Neural cell (in vitro differentiated cells): ENCODE measurements at regions not wholly inside any gene's neighbourhood (a gene's known extent, or its start where the extent isn't known, plus 50 kb on each side); places are given as distances from the start of the nearest gene placed in this dataset.

Experiments used
- H2AFZ ChIP-seq: fragments of 200-600, 300-800 bp; sonication (generic), shearing (Covaris generic); 2 replicates; pipeline ENCODE4 v1.6.0; 2014; ENCODE audit warnings: low read depth, mild to moderate bottlenecking, antibody characterized with exemption, low read length, moderate library complexity
- H3F3A ChIP-seq: fragments of 200-600 bp; shearing (Covaris generic); 2 replicates; pipeline ENCODE4 v1.6.1; 2016; ENCODE audit warnings: mild to moderate bottlenecking, moderate library complexity, mixed read lengths, antibody characterized with exemption, low read length; ENCODE audit not compliant: insufficient read depth, poor library complexity, severe bottlenecking
- H3K27ac ChIP-seq: fragments of 200-600, 300-800 bp; sonication (generic), shearing (Covaris generic); 2 replicates; pipeline ENCODE4 v1.5.1; 2014; ENCODE audit warnings: mild to moderate bottlenecking, low read length, moderate library complexity
- H3K27me3 ChIP-seq: fragments of 300-800, 200-600 bp; sonication (generic), shearing (Covaris generic); 2 replicates; pipeline ENCODE4 v1.6.0; 2014; ENCODE audit warnings: mild to moderate bottlenecking, low read depth, low read length, moderate library complexity; ENCODE audit not compliant: insufficient read depth
- H3K36me3 ChIP-seq: fragments of 300-800, 200-600 bp; sonication (generic), shearing (Covaris generic); 2 replicates; pipeline ENCODE4 v1.5.1; 2014; ENCODE audit warnings: mild to moderate bottlenecking, antibody characterized with exemption, low read length, moderate library complexity; ENCODE audit not compliant: insufficient read depth
- H3K4me2 ChIP-seq: fragments of 300-800, 200-600 bp; sonication (generic), shearing (Covaris generic); 2 replicates; pipeline ENCODE4 v1.6.0; 2014; ENCODE audit warnings: mild to moderate bottlenecking, low read length
- H3K4me3 ChIP-seq: fragments of 300-800, 200-600 bp; sonication (generic), shearing (Covaris generic); 2 replicates; pipeline ENCODE4 v1.5.1; 2014; ENCODE audit warnings: mild to moderate bottlenecking, low read length, moderate library complexity
- H3K79me2 ChIP-seq: fragments of 200-600 bp; shearing (Covaris generic); replicated peaks from 2 replicates; pipeline ENCODE4 v1.6.0; 2014; ENCODE audit warnings: mild to moderate bottlenecking, low read length, moderate library complexity; ENCODE audit not compliant: insufficient read depth
- H3K9ac ChIP-seq: fragments of 300-800, 200-600 bp; sonication (generic), shearing (Covaris generic); 2 replicates; pipeline ENCODE4 v1.6.1; 2016; ENCODE audit warnings: mild to moderate bottlenecking, low read length, mixed read lengths
- H3K9me2 ChIP-seq: fragments of 200-600 bp; shearing (Covaris generic); 2 replicates; pipeline ENCODE4 v1.6.1; 2016; ENCODE audit warnings: mild to moderate bottlenecking, low read length, mixed read lengths; ENCODE audit not compliant: insufficient read depth
- H3K9me3 ChIP-seq: fragments of 200-600, 300-800 bp; sonication (generic), shearing (Covaris generic); 2 replicates; pipeline ENCODE4 v1.6.1; 2016; ENCODE audit warnings: mild to moderate bottlenecking, mixed run types, low read length, moderate library complexity, mixed read lengths
- H4K20me1 ChIP-seq: fragments of 200-600 bp; shearing (Covaris generic); 2 replicates; pipeline ENCODE4 v1.6.1; 2016; ENCODE audit warnings: mild to moderate bottlenecking, mixed run types; ENCODE audit not compliant: insufficient read depth
- EP300 ChIP-seq: fragments of 450-650 bp; conservative IDR thresholded peaks from 2 replicates; pipeline ENCODE4 v1.6.1; 2014; ENCODE audit warnings: antibody characterized with exemption, mild to moderate bottlenecking, moderate library complexity; ENCODE audit not compliant: poor library complexity, severe bottlenecking
- EZH2 ChIP-seq: fragments of 200-600, 300-800 bp; shearing (Covaris generic), sonication (generic); IDR thresholded peaks from 2 replicates; pipeline ENCODE4 v1.6.1; 2014; ENCODE audit warnings: antibody characterized with exemption, low read length, borderline replicate concordance, mild to moderate bottlenecking; ENCODE audit not compliant: insufficient read depth, poor library complexity, severe bottlenecking
- MXI1 ChIP-seq: fragments of 450-650 bp; conservative IDR thresholded peaks from 2 replicates; pipeline ENCODE4 v1.6.1; 2014; ENCODE audit warnings: antibody characterized with exemption, mild to moderate bottlenecking; ENCODE audit not compliant: poor library complexity, severe bottlenecking
- POLR2AphosphoS5 ChIP-seq: IDR thresholded peaks from 2 replicates; pipeline ENCODE4 v1.6.1; 2012
- RAD21 ChIP-seq: fragments of 450-650 bp; conservative IDR thresholded peaks from 2 replicates; pipeline ENCODE4 v1.6.1; 2014; ENCODE audit warnings: antibody characterized with exemption, mild to moderate bottlenecking, moderate library complexity
- SMC3 ChIP-seq: fragments of 450-650 bp; conservative IDR thresholded peaks from 2 replicates; pipeline ENCODE4 v1.6.1; 2014; ENCODE audit warnings: antibody characterized with exemption, mild to moderate bottlenecking, moderate library complexity; ENCODE audit not compliant: poor library complexity
- TAF1 ChIP-seq: IDR thresholded peaks from 2 replicates; pipeline ENCODE4 v1.6.1; 2012; ENCODE audit warnings: low read depth
- TF ChIP-seq, protein P1 (sequence below): IDR thresholded peaks from 2 replicates; pipeline ENCODE4 v1.6.1; 2012; ENCODE audit warnings: borderline replicate concordance
- TF ChIP-seq, protein P2 (sequence below): fragments of 450-650 bp; IDR thresholded peaks from 2 replicates; pipeline ENCODE4 v1.5.1; 2014; ENCODE audit warnings: antibody characterized with exemption, mild to moderate bottlenecking, moderate library complexity; ENCODE audit not compliant: poor library complexity, severe bottlenecking

DNA sequence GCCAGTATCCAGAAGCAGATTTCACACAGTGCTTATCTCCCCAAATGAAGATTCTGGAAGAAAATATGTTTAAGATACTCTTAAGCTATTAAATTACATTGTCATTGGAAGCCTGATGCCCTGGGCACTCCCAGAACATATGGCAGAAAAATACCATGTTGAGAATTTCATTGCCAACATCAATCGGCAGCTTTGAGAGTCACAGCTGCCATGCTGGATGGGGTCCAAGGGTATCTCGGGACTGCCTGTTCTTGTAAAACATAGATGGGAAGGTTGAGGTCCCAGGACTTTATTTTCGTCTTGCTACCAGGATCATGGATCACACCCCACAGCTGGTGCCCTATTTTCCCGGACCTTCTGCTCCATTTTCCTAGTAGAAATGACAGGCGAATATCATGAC is 632.5 kb downstream of the SUCLG1 start:
- no peak overlapping the region for H3K27ac ChIP-seq
- H3K79me2 ChIP-seq = no peaks in the 10 kb centered on the region
- H2AFZ ChIP-seq = no peak overlapping the region
- no peaks in the 10 kb centered on the region for H3F3A ChIP-seq
- no peak overlapping the region for H3K4me2 ChIP-seq
- H3K9me2 ChIP-seq = no peaks in the 10 kb centered on the region
- no peak overlapping the region for H3K4me3 ChIP-seq
- no peaks in the 10 kb centered on the region for H3K36me3 ChIP-seq
- TF ChIP-seq RAD21 (no peak), EZH2 (no peak), MXI1 (no peak), EP300 (no peak), SMC3 (no peak), TAF1 (no peak), POLR2AphosphoS5 (no peak)
- TF ChIP-seq, protein P1, sequence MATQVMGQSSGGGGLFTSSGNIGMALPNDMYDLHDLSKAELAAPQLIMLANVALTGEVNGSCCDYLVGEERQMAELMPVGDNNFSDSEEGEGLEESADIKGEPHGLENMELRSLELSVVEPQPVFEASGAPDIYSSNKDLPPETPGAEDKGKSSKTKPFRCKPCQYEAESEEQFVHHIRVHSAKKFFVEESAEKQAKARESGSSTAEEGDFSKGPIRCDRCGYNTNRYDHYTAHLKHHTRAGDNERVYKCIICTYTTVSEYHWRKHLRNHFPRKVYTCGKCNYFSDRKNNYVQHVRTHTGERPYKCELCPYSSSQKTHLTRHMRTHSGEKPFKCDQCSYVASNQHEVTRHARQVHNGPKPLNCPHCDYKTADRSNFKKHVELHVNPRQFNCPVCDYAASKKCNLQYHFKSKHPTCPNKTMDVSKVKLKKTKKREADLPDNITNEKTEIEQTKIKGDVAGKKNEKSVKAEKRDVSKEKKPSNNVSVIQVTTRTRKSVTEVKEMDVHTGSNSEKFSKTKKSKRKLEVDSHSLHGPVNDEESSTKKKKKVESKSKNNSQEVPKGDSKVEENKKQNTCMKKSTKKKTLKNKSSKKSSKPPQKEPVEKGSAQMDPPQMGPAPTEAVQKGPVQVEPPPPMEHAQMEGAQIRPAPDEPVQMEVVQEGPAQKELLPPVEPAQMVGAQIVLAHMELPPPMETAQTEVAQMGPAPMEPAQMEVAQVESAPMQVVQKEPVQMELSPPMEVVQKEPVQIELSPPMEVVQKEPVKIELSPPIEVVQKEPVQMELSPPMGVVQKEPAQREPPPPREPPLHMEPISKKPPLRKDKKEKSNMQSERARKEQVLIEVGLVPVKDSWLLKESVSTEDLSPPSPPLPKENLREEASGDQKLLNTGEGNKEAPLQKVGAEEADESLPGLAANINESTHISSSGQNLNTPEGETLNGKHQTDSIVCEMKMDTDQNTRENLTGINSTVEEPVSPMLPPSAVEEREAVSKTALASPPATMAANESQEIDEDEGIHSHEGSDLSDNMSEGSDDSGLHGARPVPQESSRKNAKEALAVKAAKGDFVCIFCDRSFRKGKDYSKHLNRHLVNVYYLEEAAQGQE = no peak
- TF ChIP-seq, protein P2, sequence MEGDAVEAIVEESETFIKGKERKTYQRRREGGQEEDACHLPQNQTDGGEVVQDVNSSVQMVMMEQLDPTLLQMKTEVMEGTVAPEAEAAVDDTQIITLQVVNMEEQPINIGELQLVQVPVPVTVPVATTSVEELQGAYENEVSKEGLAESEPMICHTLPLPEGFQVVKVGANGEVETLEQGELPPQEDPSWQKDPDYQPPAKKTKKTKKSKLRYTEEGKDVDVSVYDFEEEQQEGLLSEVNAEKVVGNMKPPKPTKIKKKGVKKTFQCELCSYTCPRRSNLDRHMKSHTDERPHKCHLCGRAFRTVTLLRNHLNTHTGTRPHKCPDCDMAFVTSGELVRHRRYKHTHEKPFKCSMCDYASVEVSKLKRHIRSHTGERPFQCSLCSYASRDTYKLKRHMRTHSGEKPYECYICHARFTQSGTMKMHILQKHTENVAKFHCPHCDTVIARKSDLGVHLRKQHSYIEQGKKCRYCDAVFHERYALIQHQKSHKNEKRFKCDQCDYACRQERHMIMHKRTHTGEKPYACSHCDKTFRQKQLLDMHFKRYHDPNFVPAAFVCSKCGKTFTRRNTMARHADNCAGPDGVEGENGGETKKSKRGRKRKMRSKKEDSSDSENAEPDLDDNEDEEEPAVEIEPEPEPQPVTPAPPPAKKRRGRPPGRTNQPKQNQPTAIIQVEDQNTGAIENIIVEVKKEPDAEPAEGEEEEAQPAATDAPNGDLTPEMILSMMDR = no peak
- no peak overlapping the region for H3K9ac ChIP-seq
- H3K27me3 ChIP-seq = no peaks in the 10 kb centered on the region
- H3K9me3 ChIP-seq = no peaks in the 10 kb centered on the region
- H4K20me1 ChIP-seq = no peaks in the 10 kb centered on the region

DNA sequence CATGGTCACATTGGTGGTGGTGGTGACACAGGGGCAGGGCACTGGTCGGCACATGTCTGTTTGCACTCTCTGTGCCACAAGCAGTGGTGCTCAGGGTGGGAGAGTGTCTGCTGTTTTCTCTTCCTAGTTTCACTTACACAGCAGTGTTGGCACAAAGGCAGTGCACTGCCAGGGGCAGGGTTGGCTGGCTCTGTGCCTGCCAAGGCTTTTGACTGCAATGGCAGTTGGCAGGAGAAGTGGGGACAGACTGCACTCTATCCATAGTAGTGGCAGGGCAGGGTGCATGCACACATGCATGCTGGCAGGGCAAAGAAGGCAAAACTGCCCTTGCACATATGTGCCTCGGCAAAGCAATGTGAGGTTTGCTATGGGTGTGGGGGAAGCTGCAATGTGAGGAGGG is 635.9 kb downstream of the SUCLG1 start:
- no peak overlapping the region for H3K4me3 ChIP-seq
- H3F3A ChIP-seq = no peaks in the 10 kb centered on the region
- no peaks in the 10 kb centered on the region for H3K79me2 ChIP-seq
- no peaks in the 10 kb centered on the region for H3K27me3 ChIP-seq
- H4K20me1 ChIP-seq = no peaks in the 10 kb centered on the region
- TF ChIP-seq, protein P1 = no peak
- TF ChIP-seq, protein P2 = no peak
- TF ChIP-seq EP300 (no peak), SMC3 (no peak), TAF1 (no peak), EZH2 (no peak), RAD21 (no peak), MXI1 (no peak)
- H3K9me3 ChIP-seq = no peaks in the 10 kb centered on the region
- no peak overlapping the region for H3K9ac ChIP-seq
- H3K36me3 ChIP-seq = no peaks in the 10 kb centered on the region
- no peaks in the 10 kb centered on the region for H3K9me2 ChIP-seq
- H3K4me2 ChIP-seq = no peak overlapping the region
- H2AFZ ChIP-seq = no peak overlapping the region
- H3K27ac ChIP-seq = no peak overlapping the region
